ENCODE measurements at regions not wholly inside any gene's neighbourhood (a gene's known extent, or its start where the extent isn't known, plus 50 kb on each side); places are given as distances from the start of the nearest gene placed in this dataset.
"Not testable (repeated sequence)": the region's sequence is repeated elsewhere in the genome, so short reads cannot be mapped to it uniquely, and the experiment has no call there.

DNA sequence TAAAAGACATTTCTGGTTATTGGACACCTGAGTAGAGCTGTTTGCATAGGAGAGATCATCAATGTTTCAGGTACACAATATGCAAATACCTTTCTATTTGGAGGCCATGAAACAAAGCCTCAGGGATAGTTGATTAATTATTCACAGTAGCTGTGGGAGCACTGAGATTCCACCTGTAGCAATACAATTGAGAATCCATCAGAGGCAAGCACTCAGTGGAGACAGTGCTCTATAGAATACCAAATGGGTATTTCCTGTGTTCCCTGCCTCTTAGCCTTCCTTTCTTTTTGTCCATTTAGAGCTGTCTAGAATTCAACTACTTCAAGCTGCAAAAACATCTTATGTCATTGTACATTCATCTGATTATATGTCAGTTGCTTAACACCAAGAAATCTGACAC is 1754.0 kb upstream of the ACO1 start:
- no peak for DNase-seq

DNA sequence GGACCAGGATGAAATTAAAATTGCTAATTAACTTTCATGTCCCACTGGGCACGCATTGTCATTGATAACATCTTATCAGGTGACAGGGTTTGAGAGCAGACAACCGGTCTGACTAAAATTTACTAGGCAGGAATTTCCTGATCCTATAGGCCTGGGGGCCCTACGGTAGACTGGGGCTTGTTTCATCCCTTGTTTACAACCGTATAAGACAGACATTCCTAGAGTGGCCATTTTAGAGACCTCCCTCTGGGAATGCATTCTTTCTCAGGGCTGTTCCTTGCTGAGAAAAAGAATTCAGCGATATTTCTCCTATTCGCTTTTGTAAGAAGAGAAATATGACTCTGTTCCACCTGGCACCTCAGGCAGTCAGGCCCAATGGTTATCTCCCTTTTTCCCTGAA is 1737.8 kb upstream of the ACO1 start:
- not testable (repeated sequence) for DNase-seq

GRCh38 chr9:30661925-30662324 is 1722.5 kb upstream of the ACO1 start:
- DNase-seq = no peak

DNA sequence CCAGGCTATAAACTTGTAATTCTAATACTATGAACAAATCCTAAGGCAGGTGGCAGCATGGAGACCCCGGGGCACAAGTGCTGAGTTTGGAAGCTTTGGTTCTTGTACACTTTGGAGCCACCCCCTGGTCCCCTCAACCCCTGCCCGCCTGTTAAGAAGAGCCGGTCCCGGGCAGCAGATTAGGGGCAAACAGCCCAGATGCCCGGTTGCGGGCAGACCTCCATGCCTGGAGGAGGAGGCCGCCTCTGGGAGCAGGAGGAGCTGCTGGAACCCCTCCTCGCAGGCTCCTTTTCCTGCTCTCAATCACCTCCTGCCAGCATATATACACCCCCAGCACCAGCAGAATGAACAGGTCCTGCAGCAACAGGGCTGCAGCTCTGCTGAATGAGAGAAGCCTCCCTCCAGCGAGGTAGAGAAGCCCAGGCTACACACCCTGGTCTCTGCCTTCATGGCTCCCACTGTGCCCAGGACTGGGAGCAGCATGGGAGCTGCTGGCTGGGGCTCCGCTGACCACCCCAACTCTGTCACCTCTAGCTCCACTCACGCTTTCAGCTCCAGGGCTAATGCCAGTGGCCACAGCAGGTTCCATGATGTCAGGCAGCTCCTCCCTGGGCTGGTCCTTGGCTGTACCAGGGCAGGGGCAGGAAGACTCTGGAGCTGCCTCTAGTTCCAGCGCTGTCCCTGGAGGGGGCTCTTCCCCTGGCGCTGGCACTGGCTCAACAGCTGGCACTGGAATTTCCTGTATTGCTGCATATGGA is 1713.5 kb upstream of the ACO1 start:
- no peak for DNase-seq

GRCh38 chr9:30673132-30673531 is 1711.3 kb upstream of the ACO1 start:
- no peak for DNase-seq

- DNase-seq = no peak
These were observed 1707.8 kb upstream of the ACO1 start for GRCh38 chr9:30676651-30677050.

- DNase-seq = no peak
These were observed 1707.2 kb upstream of the ACO1 start for GRCh38 chr9:30677221-30677620.

DNA sequence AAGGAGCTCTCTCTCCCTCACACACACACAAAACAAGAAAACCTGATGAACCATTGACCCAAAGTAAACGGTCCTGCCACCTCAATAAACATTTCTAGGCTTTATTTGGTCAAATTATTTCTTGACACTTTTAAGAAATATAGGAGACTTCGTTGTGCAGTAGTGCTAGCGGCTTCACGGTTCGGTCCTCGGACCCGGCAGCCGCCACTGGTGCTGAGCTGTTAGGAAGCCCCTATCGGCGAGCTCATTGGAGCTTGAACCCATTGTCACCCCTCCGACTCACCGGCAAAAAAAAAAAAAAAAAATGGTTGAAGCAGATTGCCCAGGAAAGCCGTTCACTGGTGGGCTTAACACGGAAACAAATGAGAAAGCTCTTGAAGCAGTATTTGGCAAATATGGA is 1695.6 kb upstream of the ACO1 start:
- no peak for DNase-seq

- DNase-seq = no peak
These were observed 1686.5 kb upstream of the ACO1 start for GRCh38 chr9:30697958-30698357.

- no peak for DNase-seq
These were observed 1672.9 kb upstream of the ACO1 start for GRCh38 chr9:30711591-30711990.

DNA sequence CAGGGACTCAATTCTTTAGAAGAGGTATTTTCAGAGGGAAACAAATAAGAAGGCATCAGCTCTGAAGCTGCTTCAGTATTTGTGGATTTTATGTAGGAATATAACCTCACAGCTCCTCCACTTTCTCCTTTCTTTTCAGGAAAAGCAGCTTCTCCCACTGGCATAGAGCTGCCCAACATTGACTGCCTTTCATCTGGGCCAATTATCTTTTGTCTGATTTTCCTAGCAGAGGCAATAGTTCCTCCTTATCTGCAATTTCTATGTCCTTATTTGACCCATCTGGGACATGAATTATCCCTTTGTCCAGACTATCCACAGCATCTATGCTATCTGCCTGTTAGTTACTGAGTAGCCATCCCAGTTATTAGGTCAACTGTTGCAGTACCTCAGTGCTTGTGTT is 1671.2 kb upstream of the ACO1 start:
- no peak for DNase-seq

DNA sequence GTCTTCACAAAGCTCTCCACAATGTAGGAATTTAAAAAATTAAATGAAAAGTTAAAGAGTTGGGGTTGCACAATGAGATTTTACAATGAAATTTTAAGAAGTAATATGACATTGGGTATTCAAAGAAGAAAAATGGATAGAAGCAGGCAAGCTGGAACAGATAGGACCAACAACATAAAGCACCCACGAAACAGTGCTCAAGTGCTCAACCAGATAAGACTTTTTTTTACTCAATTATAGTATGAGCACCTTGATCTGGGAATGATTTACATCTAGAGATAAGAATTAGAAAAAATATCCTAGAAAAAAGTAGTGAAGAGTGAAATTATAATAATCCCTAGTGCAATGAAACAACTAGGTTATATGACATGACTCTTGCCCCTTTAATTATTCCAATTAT is 1670.1 kb upstream of the ACO1 start:
- DNase-seq = no peak

DNA sequence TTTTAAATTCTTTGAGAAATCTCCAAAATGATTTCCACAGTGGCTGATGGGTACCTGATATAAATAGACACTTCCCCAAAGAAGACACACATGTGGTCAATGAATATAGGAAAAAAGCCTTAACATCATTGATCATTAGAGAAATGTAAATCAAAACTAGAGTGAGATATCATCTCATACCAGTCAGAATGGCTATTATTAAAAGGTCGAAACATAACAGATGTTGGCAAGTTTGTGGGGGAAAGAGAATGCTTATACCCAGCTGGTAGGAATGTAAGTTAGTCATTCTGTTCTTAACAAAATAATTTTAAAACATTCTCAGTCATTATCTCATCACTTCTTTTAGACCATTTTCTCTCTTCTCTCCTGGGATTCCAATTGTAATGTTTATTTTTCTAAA is 1666.0 kb upstream of the ACO1 start:
- no peak for DNase-seq

GRCh38 chr9:30722065-30722464 is 1662.4 kb upstream of the ACO1 start:
- DNase-seq = no peak

DNA sequence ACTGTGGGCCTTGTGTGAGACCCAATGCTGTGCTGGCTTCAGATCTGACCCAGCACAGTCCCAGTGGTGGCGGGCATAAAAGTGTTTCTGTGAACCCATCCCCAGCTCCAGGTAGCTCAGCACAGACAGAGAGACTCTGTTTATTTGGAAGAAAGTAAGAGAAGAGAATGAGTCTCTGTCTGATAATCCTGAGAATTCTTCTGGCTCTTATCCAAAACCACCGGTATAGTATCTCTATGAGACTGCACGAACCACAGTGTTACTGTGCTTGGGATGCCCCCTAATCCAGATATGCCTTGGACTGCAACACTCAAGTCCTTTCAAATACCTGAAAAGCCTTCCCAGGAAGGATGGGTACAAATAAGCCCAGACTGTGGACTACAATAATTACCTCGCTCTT is 1660.8 kb upstream of the ACO1 start:
- no peak for DNase-seq

DNA sequence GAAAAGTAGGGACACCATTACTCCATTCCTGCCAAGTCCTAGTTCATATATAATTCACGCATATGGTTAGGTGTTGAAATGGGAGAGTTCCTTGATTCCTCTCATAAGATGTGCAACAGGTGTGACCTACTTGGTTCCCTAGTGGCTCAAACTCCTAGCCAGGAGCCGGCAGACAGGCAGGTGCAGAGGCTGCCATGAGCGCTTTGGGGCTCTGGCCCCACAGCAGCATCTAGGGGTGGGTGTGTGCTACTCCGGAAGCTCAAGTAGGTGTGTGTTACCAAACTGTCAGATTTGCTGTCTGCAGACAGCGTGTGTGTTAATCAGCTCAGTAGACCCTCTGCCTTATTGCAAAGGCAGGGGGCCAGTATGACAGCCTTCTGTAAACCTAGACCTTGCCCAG is 1652.4 kb upstream of the ACO1 start:
- DNase-seq = no peak

- DNase-seq = no peak
These were observed 1639.6 kb upstream of the ACO1 start for GRCh38 chr9:30744871-30745270.

DNA sequence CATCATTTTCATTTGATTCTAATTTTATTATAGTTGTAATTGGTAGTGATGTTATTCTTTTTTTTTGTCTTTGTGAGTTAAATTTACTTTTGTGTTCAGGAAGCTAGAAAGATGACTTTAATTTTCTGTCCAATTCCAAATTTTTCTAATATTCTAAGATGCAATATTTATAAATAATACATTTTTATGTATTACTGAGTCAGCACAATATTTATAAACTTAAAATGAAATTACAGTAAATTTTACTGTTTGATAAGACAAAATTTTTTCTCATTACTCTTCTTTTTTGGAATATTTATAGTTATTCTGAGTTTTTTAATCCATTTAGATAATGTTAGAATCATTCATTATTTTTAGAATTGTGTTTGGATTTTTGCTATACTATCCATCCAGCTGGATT is 1637.9 kb upstream of the ACO1 start:
- DNase-seq = no peak

DNA sequence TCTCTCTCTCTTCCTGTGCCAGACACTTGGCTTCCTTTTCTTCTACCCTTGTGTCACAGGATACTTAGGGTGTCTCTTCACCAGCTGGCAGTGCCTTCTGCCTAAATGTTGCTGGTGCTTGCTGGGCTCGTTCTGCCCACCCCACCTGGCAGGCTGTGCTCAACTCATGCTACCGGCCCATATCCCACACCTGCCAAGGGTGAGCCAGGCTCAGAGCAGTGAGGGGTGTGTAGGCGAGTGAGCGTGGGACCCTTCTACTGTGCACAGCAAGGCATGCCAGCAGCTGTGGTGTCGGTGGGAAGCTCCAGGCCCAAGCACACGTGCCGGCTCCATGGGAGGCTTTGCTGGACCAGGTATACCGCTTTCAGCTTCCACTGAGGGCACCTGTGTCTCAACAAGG is 1626.7 kb upstream of the ACO1 start:
- no peak for DNase-seq

DNA sequence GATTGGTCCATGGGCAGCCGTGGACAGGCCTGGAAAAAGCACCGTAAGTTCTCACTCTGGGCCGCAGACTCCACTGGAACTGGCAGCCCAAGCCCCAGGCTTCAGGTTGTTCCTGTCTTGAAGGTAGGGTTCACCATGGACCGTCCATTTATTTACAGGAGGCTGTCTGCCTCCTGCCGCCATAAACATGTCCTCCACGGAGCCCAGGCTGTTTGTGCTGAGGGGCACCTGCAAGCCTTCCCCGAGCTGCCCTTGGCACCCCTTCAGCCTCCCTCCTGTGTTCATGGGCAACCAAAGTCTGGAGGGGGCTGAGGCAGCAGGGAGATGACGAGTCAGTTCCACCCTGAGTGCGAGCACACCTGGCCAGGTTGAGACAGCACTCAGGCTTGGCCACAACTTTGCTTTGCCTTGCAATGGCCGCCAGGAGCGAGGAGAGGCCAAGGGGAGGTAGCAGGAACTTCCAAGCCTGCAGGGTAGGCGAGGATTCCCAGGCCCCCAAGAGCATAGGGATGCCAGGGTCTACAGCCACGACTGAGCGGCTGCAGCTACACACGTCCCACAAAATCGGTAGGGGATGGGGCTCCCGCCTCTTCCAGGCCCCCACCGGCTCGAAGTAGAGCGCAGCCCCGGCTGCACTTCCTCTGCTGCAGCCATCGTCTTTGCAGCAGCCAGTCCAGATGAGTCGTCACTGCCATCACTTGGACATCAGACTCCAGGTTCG is 1625.6 kb upstream of the ACO1 start:
- DNase-seq = no peak

DNA sequence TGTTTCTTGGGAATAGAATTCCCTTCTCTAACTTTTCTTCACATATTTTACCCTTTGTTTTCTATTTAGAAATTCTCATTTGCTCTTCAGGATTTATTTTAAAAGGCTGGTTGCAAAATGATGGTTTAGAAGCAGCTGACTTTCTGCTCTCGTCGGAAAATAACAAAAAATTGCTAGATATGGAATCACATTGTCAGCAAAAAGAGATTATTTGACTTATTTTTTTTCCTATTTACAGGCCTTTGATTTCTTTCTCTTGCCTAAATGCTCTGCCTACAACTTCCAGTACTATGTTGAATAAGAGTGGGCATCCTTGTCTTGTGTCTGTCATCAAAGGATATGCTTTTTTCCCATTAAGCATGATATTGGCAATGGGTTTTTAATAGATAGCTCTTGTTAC is 1619.1 kb upstream of the ACO1 start:
- no peak for DNase-seq

GRCh38 chr9:30771163-30771708 is 1613.2 kb upstream of the ACO1 start:
- no peak for DNase-seq

- DNase-seq = no peak
These were observed 1612.7 kb upstream of the ACO1 start for GRCh38 chr9:30771760-30772159.

DNA sequence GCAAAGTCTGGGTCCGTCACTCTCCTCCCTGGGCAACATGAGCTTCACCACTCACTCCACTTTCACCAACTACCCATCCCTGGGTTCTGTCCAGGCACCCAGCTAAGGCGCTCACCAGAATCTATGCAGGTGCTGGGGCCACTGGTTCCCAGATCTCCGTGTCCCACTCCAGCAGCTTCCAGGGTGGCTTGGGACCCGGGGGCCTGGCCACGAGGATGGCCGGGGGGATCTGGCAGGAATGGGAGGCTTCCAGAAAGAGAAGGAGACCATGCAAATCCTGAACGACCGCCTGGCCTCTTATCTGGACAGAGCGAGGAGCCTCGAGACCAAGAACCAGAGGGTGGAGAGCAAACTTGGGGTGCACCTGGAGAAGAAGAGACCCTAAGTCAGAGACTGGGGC is 1611.0 kb upstream of the ACO1 start:
- DNase-seq = no peak

- no peak for DNase-seq
These were observed 1610.1 kb upstream of the ACO1 start for GRCh38 chr9:30774326-30774725.
